Occipital lobe (tissue), 1 donor: ENCODE measurements at regions not wholly inside any gene's neighbourhood (a gene's known extent, or its start where the extent isn't known, plus 50 kb on each side); places are given as distances from the start of the nearest gene placed in this dataset.
A peak's percentile ranks its signal among the peaks of the same experiment; 100 is the strongest.

Experiments used
- DNase-seq: peaks from one replicate; lab custom pipeline; 2025; lab: John Stamatoyannopoulos, UW

DNA sequence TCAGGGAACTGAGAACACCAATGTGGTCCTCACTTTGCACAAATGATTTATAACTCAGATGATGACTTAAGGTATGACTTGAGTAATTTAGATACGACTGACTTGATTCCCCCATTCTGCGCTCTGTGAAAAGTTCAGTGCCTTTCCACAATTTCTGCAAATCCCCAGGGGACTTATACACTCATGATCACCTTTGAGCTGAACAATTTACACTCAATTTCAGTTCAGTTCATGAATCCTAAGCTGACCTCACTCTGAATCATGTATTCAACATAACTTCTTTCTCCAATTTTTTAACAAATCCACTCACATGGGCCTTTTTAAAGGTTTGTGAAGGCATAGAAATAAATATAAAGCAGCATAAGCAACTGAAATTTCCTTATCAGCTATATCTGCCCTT lies 274.2 kb downstream of the FAM76B start:
- DNase-seq = no peak

DNA sequence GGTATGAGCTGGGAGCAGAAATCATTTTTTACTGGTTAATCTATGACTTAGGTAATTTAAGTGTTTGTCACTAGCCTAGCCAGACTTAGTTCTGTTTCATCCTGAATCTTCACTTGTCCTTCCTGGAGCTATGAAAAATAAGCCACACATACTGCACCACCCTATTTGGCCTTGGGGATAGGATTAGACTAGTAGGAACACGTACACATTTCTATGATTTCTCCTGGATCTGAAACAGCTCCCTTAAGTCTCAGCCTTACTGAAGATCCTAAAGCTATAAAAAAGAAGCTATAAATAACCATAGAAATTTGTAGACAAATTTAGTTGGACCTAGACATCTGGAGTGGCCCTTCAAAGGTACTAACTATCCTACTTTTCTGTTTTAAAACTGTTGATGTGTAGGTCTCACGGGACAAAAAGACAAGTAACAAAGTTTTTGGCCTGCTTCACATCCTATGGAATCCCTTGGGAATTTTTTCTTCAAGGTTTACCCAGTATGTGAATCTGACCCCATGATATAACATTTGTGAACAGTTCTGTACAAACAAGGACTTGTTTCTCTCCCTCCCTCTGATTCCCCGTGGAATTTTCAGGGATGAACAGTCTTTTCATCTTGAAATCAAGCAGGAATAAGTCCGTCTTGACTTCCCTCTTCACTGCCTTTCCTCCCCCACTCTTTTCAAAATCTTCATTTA lies 275.0 kb downstream of the FAM76B start:
- DNase-seq = no peak

GRCh38 chr11:95512682-95513081 lies 276.9 kb downstream of the FAM76B start:
- DNase-seq = peak; percentile 9

GRCh38 chr11:95512177-95512576 lies 277.4 kb downstream of the FAM76B start:
- DNase-seq = no peak

DNA sequence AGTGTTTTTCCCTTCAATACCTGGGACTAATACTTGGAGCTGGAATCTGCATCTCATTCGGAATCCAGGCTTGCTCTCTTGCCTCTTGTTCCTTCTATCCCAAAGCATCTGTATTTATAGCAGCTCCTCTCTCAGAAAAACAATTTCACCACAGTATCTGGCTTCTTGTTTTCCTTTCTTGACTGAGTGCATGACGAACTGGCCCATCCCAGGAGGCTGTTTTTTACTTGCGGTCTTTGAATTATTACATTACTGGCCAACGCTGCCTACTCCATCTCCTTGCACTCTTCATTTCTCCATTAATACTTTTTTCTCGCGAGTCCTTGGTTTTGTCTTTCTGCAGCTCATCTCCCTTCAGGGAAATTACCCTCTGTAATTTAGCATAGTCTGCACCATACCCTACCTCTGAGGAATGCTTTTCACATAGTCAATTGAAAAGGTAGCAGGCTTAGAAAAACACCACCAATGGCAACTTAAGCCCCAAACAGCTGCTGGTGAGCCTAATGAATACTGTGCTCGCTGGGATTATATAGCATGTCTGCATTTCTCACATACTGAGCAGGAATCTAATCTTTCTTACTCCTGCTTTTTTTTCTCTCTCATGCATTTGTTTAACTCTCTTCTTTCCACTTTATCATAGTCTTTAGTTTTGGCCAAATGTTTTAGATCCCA lies 277.4 kb upstream of the SESN3 start:
- no peak for DNase-seq

- no peak for DNase-seq
These were observed 276.8 kb upstream of the SESN3 start for GRCh38 chr11:95507794-95508193.

DNA sequence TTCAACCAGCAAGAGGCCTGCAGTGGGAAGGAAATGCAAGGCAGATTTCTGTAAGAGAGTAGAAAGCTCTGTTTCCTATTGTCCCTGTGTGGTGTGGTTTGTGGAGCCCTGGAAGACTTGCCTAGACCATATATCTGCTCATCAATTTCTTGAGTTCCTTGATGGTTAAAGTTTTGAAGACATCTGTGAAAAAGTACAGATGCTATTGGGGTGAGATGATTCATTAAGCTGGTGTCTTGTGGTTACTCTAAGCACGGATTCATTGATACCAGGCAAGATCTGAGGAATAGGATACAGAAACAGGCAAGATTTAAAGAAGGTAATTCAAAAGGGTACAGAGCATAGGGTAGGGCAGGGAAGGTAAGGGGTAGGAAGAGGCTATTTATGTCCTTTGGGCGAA lies 275.8 kb upstream of the SESN3 start:
- DNase-seq = no peak

GRCh38 chr11:95505927-95506426 lies 275.0 kb upstream of the SESN3 start:
- DNase-seq = no peak

DNA sequence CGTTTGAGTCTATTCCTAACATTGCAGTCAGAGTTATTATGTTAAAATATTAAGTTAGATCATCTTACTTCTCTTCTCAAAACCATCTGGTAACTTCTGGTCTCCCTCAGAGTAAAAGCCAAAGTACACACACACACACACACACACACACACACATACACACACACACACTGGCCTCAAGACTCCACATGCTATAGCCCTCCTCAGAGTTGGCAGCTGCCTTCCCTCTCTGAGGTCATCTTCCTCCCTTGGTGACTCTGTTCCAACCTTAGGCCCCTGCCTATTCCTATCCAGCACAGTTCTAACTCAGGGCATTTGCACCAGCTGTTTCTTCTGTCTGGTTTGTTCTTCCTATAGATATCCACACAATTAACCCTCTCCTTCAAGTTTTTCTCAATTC lies 272.0 kb upstream of the SESN3 start:
- DNase-seq = no peak

GRCh38 chr11:95502522-95502921 lies 271.5 kb upstream of the SESN3 start:
- DNase-seq = no peak

DNA sequence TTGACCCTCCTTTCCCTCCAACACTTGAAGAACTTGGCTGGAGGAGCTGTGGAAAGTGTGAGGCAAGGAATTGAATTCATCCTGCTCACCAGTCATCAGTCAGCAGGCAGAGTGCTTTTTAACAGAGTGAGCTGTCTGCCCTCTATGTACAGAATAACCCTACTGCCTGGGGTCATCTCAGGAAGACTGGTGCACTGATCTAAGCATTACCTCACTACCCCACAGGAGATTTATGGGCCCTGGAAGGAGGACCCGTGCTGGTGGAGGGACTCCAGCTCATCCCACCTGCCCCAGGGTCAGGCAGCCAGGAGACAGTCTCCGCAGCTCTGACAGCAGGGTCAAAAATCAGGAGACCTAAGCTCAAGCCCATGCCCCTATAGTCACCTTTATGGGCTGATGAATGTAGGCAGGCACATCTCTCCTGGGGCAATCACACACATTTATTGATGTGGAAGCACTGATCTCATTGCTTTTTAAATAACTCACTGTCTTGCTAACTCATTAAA lies 270.8 kb upstream of the SESN3 start:
- no peak for DNase-seq

GRCh38 chr11:95500466-95500865 lies 269.5 kb upstream of the SESN3 start:
- DNase-seq = no peak

DNA sequence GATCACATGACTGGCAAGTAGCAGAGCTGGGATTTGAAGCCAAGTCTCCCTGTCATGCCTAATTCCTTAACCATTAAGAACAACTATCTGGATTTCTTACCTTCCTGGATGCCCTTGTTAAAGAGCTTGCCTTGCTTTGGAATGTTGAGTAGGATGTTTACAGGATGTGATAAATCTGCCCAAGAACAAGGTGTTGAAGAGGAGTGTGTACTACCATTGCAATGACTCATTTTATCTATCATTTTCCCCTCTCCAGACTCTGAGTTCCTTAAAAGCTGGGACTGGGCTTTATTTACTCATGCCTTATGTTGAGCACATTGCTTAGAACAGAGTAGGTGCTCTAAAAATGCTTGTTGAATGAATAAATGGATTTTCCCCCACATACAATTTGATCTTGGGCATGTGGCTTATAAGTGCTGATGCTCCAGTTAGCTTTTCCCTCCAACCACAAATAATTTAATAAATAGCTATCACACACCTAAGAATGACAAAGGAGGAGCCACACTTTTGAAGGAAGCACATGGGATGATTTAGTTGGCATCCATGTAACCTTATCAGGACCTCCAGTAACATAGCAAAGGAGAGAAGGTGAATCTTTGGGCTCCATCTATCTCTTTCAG lies 268.6 kb upstream of the SESN3 start:
- DNase-seq = no peak

DNA sequence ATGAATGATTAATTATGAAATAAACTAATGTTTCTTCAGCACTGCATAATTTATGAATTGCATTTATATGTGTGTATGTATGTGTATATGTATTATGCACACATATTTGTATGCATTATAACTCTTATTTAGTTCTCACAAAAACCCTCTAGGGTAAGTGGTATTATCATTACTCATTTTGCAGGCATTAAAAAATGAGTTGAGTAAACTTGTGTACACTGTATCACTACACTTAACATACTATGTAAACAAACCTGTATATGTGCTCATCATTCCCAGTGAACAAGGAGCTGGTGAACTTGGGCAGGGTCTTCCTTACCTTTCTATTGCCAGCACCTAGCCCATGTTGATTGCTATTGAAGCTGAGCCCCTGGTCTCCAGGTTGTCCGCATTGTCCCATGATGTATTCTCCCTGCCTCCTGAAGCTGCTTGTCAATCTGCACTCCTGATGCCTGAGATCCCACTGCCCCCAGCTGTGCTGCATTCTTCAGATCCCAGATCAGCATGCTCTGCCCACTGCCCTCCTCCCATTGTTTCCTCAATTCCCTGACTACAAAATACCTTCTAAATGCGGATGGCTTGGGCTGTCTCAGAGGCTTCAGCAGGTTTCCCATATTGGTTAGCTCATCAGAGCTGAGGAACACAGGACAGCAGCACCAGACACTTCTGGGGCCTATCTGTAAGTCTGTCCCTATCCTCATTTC lies 267.9 kb upstream of the SESN3 start:
- DNase-seq = no peak

DNA sequence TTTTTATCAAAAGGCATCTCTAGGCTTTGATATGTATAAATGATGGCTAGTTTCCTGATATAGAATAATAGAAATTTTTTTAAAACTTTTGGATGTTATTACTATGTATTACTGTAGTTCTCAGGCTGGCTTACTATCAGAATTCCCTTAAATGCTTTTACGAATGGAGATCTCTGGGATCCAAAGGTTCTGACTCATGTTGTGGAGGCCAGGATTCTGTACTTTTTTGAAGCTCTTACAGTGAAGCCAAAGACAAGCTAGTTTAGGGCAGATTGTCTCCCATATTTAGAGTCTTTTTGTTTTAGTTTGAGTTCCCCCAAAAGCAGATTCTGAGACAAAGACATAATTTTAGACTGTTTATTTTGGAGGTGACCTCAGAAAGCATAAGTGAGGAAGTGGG lies 265.9 kb upstream of the SESN3 start:
- DNase-seq = no peak

DNA sequence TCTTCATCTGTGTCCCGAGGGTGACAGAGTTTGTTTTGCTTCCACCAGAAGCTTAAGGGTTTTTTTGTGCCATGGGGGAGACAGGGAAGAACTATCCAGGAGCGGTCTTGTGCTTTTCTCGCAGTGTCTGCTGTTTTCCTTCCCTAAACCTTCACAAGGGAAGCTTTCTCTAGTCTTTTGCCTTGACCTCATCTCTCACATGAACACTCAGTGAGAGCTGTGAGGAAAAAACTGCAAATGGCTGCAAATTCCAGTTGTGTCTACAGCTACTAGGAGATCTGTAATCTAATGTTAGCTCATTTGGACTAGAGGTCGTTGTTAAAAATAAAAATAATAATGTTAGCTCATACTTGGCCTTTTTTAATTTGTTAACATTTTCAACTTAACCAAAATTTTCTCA lies 264.7 kb upstream of the SESN3 start:
- DNase-seq = no peak

DNA sequence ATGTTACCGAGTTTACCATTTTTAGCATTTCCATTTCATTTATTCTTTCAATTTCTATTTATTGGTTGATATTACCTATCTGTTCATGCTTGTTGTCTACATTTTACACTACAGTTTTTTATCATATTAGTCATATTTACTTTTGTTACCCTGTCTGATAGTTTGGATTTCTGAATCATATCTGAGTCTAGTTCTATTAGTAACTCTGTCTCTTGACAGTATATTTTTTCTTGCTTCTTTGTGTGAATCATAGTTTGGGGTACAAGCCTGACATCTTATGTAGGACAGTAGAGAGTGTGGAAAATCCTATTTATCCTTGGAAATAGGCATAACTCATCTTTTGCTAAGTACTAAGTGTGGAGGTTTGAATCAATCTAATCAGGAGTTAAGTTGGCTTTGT lies 263.9 kb upstream of the SESN3 start:
- no peak for DNase-seq

DNA sequence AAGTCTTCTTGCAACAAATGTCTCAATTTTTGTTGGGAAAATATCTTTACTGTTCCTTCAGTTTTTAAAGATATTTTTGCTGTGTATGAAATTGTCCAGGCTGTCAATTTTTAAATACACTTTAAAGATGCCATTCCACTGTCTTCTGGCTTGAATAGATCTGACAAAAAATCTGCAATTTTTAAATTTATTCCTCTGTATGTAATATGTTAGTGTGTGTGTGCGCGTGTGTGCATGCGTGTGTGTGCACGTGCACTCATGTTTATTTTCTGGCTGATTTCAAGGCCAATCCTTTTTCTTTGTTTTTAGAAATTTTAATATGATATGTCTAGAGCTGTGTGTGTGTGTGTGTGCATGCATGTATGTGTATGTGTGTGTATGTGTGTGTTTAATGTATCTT lies 263.2 kb upstream of the SESN3 start:
- DNase-seq = no peak

DNA sequence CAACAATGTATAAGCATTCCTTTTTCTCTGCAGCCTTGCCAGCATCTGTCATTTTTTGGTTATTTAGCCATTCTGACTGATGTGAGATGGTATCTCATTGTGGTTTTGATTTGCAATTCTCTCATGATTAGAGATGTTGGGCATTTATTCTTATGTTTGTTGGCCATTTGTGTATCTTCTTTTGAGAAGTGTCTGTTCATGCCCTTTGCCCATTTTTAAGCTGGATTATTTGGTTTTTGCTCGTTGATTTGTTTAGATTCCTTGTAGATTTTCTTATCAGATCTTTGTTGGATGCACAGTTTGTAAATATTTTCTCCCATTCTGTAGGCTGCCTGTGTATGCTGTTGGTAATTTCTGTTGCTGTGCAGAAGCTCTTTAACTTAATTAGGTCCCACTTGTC lies 259.6 kb upstream of the SESN3 start:
- no peak for DNase-seq

DNA sequence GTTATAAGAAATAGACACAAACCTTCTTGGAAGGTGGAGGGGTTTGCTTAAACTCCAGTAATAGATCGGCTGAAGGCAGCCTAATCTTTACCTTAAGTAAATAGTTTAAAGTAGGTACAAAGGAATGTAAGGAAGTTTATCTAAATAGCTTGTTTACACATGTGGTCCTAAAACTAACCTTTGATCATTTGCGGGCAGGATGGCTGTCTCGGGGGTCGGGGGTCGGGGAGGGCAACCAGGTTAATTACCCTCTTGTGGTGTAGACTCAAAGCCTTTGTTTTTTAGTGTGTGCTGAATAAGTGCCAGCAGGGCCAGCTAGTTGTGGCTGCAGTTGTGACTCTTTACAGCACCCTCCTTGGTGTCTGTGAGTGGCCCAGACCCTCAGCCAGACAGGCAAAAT lies 256.9 kb upstream of the SESN3 start:
- DNase-seq = no peak

GRCh38 chr11:95487391-95487790 lies 256.4 kb upstream of the SESN3 start:
- no peak for DNase-seq

GRCh38 chr11:95486979-95487378 lies 256.0 kb upstream of the SESN3 start:
- no peak for DNase-seq
